ENCODE measurements at regions not wholly inside any gene's neighbourhood (a gene's known extent, or its start where the extent isn't known, plus 50 kb on each side); places are given as distances from the start of the nearest gene placed in this dataset.
A peak's percentile ranks its signal among the peaks of the same experiment; 100 is the strongest.
"Not testable (repeated sequence)": the region's sequence is repeated elsewhere in the genome, so short reads cannot be mapped to it uniquely, and the experiment has no call there.

DNA sequence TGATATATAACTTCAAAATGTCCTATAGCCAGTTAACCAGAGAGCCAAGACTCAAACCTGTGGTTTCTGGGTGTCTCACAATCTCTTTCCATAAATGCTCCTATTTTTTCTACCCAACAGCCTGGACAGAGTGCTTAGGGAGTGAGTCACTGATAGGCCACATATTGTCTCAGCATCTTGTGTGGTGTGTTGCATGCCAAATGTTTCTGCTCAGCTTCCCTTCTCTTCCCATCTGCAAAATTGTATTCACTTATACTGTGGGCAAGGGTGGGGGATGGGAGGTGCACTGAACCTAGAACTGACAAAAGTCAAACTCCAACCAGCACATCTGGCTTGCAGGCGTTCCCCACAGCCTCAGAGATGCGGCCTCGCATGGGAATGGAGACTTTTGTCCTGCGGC, 123.3 kb downstream of the KCNA5 start:
- DNase-seq = no peak

DNA sequence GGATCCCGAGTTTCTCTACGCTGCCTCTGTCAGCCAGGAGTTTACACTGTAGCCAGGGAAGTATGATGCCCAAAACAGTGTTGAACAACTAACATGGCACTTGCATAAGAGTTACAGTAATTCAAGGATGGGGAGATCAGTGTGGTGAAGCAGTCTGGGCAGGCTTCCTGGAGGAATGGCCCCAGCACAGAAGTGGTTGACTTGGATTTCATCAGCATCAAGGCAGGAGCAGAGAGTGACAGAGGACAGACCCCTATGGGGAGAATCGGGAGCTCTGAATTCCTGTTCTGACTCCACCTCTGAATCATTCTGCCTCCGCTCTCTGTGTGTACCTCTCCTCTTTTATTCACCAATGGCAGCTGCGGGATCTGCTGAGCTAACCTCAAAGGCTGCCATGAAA, 124.5 kb downstream of the KCNA5 start:
- no peak for DNase-seq

DNA sequence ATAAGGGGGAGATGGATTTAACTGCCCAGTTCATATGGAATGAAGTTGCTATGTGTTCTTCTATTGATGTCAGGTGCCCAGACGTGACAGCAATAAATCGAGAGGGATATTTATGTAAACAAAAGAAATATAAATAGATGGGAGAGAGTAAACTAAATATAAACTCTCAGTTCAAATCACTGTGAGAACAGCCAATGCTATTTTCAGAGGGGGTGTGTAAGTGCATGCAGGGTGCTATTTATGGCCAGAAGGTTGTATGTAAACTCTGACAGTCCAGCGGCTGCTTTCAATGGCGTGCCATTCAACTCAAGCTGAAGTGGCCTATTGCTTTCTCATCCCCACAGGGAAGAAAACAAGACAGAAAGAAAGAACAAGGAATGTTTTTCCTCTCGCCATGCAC, 127.2 kb downstream of the KCNA5 start:
- DNase-seq = no peak

DNA sequence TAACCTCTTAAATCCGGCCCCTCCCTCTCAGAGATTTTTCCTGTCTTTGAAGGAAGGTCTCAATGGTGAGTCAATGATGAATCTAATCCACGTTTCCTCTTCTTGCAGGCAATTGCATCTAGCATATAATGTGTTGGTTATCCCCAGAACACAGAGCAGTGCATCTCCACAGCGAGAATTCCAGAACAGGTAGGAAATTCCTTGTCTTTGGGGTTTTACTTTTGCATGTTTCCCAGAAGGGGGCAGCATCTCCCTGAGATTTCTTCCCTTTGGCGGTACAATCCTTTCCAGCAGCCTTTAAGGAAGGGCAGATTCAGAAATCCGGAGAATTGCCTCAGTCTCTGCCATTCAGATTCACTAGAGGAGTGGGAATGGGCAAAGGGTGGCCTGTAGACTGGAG, 128.0 kb downstream of the KCNA5 start:
- peak; percentile 1 for DNase-seq

DNA sequence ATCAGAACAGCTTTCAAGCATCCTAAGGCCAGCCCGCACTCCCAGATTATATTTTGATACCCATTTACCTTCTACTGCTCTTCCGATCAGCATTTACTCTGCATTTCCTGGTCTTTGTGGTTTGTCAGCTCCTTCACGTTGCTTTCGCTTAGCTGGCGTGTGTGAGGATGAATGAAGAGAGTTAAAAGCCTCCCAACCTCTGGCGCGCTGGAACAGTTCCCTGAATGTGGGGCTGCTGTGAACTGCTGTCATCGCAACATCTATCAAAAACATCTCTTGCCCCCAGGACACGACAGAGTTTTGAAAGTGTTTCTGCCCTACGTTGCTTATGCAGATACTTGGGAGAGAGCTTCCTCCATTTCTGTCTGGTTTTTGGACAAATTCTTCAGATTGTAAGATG, 129.2 kb downstream of the KCNA5 start:
- DNase-seq = no peak

DNA sequence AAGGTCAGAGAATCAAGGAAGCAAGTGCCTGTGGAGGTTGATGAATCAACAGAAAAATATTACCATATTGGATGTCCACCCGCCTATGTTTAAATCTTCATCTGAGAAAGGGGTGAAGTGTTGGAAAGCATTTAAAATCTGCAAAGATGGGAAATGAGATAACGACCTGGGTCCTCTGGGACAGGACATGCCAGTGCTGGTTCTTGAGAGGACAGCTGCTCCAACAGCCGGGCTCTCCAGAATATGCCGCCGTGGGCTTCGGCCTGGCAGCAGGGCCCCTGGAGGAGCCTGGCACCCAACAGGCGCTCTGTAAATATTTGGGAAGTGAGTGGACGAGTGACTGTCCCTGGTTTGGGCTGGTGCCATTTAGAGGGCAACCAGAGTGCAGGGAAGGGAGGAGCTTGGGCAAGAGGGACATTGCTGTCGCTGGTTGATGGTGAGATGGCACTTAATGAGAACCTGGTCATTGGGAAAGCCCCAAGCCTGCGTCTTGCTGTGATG, 129.9 kb downstream of the KCNA5 start:
- no peak for DNase-seq

DNA sequence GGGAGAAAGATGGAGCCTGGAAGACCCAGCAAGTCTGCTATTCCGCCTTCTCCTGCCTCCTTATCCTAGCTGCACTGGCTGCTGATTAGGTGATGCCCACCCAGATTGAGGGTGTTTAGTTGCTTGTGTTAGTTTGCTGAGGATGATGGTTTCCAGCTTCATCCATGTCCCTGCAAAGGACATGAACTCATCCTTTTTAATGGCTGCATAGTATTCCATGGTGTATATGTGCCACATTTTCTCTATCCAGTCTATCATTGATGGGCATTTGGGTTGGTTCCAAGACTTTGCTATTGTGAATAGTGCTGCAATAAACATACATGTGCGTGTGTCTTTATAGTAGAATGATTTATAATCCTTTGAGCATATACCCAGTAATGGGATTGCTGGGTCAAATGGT, 131.7 kb downstream of the KCNA5 start:
- DNase-seq = not testable (repeated sequence)

DNA sequence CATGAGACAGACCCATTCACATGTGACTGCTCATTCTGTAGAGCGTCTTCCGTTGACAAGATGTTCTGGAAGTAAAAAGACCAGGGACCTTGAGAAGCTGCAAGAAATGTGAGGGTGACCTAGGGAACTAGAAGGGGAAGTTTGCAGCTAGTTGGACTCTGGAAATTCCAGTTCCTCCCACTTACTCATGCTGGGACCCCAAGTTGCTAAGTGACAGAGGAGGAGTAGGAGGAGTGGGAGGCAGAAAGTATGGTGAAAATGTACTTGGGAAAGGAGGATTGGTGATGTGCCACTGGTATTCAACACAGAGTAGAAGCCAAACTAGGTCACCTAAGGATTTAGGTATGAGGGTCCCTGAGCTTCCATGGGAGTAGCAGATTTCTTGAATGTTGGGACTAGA, 132.4 kb downstream of the KCNA5 start:
- DNase-seq = no peak

DNA sequence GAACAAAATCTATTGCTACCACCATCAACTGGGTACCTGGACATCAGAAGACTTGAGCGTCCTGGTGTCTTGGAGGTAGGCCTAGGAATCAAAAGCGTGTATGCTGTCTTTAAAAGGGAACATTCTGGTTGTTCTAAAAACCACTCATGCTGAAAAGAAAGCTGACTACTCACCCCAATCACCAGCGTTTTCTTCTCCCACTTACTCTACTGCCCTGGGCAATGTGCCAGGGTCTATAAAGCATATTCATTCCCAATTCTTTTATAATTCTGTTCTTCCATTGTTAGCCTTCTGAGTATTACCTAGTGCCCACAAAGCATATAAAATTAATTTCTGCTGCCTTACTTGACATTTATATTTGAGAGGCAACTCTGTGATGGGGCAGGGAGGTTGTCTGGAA, 133.4 kb downstream of the KCNA5 start:
- DNase-seq = no peak

DNA sequence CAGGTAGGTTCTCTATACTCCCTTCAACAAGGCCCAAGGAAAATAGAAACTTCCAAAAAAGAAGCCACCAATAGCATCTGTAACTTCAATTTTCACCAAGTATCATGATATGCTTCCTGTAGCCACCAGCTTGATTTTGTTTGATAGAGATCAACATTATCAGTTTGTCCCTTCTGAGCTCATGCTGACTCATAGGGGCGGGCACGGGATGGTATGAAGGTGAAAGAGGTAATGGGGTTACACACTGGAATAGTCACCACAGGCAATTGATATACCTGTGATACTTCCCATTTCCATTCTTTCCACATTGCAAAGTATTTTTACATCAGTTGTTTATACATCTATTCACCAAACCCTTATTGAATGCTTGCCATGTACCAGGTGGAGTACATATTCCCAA, 134.1 kb downstream of the KCNA5 start:
- DNase-seq = no peak

DNA sequence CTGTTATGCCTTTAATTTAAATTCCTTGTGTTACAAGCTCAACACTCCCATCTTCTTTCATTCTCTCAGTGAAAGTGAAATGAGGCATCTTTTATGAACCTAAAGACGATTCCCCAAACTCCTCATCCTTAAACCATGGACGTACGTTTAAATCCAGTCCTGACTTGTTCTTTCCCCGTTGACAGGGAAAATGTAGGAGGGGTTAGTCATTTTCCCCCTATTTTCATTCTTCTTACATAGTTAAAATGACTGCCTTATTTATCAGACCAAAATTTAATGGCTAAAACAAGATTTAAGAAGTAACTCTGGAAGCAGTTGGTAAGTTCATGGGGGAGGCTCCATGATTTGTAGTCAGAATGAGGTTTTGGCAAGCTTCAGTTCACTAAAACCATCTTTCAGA, 134.9 kb downstream of the KCNA5 start:
- DNase-seq = no peak

DNA sequence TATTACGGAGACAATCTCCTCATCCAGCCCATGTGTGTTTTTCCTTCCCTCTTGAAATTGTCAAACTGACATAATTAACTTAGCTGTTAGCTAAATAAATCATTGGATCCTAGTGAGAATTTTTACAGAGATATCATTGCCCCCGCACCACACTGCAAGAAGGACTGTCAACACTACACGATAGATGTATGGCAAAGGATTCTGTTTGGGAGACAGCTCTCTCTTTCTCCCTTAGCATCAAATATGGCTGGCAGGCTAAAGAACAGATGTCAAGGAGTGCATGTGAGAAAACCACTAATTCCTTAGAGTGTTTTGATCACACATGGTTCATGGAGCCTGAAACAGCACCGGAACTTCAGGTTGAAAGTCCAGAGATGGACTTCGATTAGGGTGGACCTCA, 136.8 kb downstream of the KCNA5 start:
- no peak for DNase-seq

DNA sequence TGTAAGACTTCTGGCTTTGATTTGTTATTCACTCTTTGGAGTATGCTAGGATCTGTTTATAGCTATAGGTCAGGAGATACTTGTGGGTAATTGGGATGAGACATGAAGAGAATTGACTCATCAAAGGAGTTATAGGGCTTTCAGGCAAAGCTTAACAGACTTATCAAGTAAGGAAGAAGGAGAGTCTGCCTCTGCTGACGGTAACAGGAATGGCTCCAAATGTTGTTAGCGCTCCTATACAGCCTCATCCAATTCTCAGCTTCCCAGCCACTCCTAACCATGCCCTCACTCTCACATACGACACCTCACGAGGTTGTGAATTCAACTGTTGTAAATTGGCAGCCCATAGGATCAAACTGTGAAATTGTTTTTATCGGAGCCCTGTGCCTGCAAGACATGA, 140.5 kb downstream of the KCNA5 start:
- no peak for DNase-seq

DNA sequence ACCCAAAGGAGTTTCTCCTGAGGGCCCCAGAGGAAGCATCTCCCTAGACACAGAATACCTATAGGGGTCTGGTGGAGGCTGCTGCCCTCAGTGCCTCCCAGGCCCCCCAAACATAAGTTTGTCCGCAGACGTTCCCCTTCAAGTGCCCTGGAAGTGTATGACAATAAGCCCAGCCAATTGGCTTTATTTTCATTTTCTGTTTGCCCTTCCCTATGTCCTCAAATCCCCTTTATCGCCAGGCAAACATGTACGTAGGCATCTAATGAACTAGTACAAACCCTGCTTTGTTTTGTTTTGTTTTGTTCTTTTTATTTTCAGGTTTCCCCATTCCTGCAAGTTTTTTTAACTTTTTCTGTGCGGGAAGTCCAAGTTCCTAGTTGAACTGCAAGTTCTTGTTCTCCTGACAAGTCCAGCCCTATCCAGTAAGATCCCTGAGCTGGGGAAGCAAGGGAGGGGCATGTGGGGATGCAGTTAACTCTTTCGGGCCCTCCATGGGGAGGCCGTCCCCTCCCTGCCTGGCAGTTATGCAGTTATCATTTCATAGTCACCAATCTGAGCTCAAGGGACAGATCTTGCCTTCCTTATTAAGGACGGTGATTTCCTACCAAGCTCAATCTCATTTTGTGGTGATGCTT, 141.9 kb downstream of the KCNA5 start:
- DNase-seq = no peak

DNA sequence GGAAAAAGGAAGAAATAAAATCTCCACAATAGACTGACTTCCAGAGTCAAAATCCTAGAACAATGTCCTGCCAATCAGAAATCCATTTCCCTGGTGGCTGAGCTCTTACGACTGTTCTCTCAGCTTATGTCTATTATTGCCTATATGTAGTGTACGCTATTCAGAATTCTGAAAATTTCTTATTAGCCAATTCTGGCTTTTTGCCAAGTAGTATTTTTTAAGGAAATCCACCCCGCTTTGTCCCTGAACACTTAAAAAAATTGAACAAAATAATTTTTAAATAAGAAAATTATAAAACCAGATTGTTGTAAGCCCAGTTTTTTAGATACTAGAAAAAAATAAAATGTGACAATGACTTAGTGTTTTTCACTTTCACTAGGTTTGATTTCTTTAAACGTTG, 143.0 kb downstream of the KCNA5 start:
- DNase-seq = no peak

DNA sequence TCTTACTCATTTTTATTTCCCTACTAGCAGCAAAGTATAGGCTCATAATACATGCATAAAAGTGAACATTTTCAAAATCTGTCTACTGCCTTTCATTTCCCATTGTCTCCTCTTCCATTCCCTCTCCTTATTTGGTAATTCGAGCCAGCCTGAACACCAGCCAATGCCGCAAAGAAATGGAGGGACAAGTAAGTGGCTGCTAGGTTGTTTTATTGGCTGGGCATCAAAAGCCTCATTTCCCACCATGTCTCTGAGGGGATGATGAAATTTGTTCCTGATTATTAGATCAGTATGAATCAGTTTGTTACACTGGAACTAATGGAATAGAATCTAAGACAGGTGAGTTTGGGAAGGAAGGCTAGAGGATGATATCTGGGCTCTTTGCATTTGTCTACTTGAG, 143.5 kb downstream of the KCNA5 start:
- no peak for DNase-seq

DNA sequence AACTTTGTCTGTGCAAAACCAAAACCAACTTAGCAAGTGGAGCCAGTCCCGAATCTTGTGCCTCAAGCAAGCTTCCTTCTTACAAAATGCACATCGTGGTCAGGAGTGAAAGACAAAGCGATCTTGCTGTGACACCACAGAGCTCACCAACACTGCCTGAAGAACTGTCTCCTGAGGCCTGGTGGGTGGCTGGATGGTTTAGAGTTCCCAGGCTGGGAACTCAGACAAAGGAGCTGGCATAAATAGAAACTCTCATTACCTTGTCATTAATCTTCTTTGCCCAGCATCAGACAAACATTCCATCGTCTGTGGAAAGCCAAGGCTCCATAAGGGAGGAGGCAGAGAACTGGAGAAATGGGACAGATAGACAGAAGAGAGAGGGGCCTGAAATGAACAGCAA, 144.8 kb downstream of the KCNA5 start:
- DNase-seq = no peak

DNA sequence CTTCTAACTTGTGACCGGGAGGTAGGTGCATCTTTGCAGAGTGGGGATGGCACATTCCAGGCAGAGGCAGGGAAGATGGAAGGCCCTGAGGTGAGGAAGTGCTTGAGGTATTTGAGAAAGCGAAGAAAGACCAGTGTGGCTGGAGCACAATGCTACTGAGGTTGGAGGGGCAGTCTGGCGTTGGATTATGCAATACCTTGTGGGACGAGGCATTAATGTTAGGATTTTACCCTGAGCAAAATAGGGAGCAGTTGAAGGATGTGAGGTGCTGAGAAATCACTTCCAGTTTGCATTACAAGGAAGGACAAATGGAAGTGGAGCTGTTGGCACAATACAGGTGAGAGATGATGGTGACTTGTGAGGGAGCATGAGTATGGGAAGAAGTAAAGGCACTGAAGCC, 145.5 kb downstream of the KCNA5 start:
- no peak for DNase-seq

DNA sequence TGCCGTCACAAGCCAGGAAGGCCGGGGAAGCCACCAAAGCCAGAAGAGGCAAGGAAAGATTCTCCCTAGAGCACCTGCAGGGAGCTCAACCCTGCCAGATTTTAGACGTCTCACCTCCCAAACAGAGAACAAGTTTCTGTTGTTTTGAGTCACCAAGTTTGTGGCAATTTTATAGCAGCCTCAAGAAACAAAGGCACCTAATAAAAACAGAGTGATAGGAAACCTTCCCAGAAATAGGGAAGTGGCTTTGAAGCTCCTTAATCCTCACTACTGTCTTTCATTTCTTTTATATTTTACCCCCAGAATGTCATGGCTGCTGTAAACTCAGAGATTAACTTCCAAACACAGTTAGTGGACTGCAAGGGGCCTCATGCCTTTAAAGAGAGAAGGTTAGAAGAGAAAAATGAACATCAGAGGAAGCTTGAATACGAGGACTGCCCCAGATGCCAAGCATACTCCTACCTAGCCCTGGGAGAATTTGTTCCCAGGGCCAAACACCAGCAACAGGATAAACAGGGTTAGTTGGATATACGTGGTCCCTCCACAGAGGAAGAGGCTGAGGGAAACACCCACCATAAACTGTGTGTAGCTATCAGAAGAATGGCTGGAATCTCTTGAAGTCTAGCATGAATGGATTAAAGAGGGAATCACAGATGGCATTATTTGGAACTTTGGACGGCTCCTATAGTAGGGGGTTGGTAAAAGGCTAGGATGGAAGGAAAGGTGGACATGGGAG, 148.3 kb downstream of the KCNA5 start:
- no peak for DNase-seq

DNA sequence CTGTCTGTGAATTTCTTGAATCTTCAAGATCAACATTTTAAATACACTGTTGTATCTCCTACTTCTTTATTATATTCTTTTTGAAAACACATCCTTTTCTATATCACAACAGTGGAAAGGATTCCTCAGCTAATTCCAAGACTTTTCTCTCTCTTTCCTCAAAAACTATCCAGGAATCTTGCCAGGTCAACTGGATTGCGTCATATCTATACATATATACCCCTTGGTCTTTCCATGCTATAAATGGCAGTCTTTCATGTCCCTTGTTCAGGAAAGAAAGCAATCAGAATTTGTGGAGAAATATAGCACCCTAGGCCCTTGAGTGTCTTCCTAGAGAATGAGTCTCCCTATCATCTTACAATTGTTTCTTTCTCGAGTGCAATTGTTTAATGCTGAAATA, 149.0 kb downstream of the KCNA5 start:
- DNase-seq = no peak

DNA sequence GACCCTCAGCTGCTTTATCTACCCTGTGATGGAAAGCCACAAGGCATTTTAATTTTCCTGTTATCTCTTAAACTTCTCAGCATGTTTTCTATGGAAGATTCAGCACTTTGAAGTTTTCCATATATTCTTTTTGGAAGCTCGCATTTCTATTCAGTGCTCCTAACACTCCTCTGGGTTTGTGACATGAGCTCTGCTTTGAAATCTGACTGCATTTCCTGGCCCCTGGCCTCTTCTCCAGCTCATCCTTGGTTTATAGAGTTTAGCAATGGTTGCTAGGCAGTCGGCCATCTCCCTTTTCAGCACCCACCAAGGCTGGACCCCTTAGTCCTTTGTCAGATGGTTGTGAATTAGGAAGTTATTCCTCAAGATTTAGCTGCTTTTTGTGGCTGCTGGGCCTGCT, 150.6 kb downstream of the KCNA5 start:
- no peak for DNase-seq

DNA sequence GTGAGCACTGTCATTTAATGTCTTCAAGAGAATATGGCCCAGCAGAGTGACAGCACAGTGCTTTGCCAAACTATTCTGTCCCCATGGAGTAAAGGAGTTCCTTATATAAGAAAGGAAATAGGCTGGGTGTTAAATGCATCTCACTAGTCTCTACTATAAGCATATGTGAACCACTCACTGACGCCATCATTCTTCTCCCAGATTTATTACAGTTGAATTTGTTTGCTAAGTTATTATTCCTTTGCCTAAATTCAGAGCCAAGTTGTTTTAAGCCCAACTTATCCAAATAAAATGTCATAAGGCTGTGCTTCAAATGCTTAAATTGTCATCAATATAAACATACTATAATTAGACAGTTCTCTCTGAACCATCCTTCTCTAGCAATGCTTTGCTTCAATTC, 151.6 kb downstream of the KCNA5 start:
- no peak for DNase-seq

DNA sequence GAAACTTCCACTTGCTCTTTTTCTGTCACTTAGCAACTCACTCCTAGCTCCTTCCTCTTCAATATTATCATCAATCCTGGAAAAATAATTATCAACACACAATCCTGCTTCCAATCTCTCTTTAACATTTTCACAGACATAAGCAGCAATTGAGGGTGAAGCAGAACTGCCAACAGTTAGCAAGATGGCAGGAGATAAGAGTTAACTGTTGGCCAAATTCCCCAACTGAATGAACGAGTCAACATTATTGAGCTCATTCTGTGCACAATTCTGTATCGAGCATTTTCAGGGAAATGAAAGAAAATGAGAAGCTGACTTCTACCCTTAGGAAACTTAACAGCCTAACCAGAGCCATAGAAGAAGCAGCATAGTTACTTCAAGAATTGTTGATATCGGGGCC, 152.0 kb downstream of the KCNA5 start:
- DNase-seq = no peak

DNA sequence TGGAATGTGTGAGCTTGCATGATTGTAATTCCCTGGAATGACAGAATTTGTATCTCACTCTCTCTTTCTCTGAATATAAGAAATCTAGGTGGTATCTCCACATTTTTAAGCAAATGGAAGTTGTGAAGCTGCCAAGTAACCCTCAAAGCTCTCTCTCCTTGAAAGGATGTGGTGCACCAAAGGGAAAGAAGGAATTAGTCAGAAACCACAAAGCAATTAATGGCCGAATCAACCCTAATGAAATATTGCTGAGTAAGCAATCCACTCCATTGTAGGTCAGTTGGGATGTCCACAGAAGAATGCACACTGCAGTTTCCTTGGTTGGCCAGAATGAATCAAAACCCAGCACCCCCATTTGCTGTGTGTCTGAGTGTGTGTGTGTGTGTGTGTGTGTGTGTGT, 153.5 kb downstream of the KCNA5 start:
- no peak for DNase-seq

DNA sequence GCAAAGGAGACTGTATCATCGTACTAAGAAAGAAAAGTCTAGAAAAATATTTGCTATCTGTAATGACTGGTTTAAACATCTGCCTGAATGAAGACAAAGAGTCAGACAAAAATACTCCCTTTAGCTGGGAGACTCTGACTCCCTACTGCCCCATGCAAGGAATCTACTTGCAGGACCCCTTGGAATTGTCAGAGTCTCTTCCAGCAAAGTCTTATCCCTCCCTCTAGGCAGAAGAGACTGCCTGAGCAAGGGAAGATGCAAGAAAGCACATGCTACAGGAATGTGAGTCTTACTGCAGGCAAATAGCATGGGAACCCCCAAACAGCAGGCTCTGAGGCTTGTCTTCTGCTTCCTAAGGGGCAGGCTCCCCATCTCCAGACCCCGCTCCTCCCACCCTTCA, 154.0 kb downstream of the KCNA5 start:
- no peak for DNase-seq

Measured in activated CD4-positive, alpha-beta T cell treated with anti-CD3 and anti-CD28 coated beads, Interleukin-10, Interleukin-2, amounts not matched to agents 100 ng/mL and 50 ng/mL, durations not matched to agents 16 hours and 8 hours (primary cell).